Left ventricle myocardium inferior (tissue), 1 donor: ENCODE measurements at regions not wholly inside any gene's neighbourhood (a gene's known extent, or its start where the extent isn't known, plus 50 kb on each side); places are given as distances from the start of the nearest gene placed in this dataset.

Experiments used
- DNase-seq: peaks from one replicate; pipeline ENCODE4 v3.0.0-alpha.2; 2020
- H3K27ac ChIP-seq: fragments of 200-600 bp; replicated peaks from 2 replicates; pipeline ENCODE4 v1.8.0; 2021
- H3K27me3 ChIP-seq: fragments of 200-600 bp; 2 replicates; pipeline ENCODE4 v1.8.0; 2021; ENCODE audit warnings: low read depth
- H3K36me3 ChIP-seq: fragments of 200-600 bp; 2 replicates; pipeline ENCODE4 v1.8.0; 2021
- H3K4me1 ChIP-seq: fragments of 200-600 bp; 2 replicates; pipeline ENCODE4 v1.8.0; 2021
- H3K4me3 ChIP-seq: fragments of 200-600 bp; 2 replicates; pipeline ENCODE4 v1.8.0; 2021; ENCODE audit warnings: mild to moderate bottlenecking, moderate library complexity
- H3K9me3 ChIP-seq: fragments of 200-600 bp; replicated peaks from 2 replicates; pipeline ENCODE4 v1.8.0; 2021
- intact Hi-C: fragments of 100-400 bp; cut with micrococcal nuclease; formaldehyde crosslinking; loops from one replicate; pipeline ENCODE4 v1.11.0; 2022
- TF ChIP-seq, protein P1 (sequence below): fragments of 200-600 bp; IDR thresholded peaks from 2 replicates; pipeline ENCODE4 v1.8.0; 2021; ENCODE audit warnings: antibody characterized with exemption, mild to moderate bottlenecking, borderline replicate concordance
- donor health status: DM: no; HTN: yes; CAD: no; lungs with severe emphysema.

DNA sequence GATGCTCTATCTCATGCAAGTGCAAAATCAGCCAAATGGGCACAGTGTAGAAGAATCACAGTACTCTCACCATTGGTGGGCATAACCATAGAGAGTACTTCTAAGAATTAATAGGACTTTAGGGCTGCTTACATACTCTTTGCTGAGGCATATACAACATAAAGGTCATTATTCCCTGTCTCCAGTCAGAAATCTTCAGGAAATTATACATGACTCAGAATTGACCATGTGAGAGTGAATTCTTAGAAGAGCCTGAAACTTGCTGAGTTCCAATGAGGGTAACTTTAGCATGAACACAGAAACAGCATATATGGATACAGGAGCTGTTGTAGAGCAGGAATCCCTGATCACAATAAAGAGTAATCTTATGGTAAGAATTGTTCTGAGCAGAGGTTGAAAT, 498.7 kb downstream of the TENT5A start:
- intact Hi-C loops = no loop called here

DNA sequence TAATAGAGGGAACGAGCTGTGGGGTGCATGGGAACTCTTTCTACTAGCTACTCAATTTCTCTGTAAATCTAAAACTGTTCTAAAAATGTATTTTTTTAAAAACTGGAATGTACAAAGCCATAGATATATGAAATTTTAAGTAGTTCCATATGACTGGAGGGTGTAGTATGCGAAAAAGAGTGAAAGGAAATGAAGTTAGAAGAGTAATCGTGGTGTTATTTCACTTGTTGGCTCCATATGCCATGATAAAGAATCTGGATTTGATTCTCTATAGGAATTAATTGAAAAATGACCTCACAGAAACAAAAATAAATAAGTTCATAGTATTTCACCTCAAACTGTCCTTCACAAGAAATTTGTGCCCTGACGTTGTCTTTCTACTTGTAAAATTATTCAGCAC, 500.2 kb downstream of the TENT5A start:
- Histone ChIP-seq H3K9me3 (peaks cover 24% of the 10 kb centered on the region), H3K4me1 (no peaks in the 10 kb centered on the region), H3K4me3 (no peak overlapping the region), H3K36me3 (no peaks in the 10 kb centered on the region), H3K27ac (no peak overlapping the region), H3K27me3 (no peaks in the 10 kb centered on the region)
- intact Hi-C loops = no loop called here
- DNase-seq = no peak
- TF ChIP-seq, protein P1, sequence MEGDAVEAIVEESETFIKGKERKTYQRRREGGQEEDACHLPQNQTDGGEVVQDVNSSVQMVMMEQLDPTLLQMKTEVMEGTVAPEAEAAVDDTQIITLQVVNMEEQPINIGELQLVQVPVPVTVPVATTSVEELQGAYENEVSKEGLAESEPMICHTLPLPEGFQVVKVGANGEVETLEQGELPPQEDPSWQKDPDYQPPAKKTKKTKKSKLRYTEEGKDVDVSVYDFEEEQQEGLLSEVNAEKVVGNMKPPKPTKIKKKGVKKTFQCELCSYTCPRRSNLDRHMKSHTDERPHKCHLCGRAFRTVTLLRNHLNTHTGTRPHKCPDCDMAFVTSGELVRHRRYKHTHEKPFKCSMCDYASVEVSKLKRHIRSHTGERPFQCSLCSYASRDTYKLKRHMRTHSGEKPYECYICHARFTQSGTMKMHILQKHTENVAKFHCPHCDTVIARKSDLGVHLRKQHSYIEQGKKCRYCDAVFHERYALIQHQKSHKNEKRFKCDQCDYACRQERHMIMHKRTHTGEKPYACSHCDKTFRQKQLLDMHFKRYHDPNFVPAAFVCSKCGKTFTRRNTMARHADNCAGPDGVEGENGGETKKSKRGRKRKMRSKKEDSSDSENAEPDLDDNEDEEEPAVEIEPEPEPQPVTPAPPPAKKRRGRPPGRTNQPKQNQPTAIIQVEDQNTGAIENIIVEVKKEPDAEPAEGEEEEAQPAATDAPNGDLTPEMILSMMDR = no peak

More for the DNA sequence above, 498.7 kb downstream of the TENT5A start:
- DNase-seq = no peak
- peaks cover 33% of the 10 kb centered on the region for H3K9me3 ChIP-seq
- no peaks in the 10 kb centered on the region for H3K36me3 ChIP-seq
- no peaks in the 10 kb centered on the region for H3K27me3 ChIP-seq
- no peak overlapping the region for H3K27ac ChIP-seq
- TF ChIP-seq, protein P1 = no peak
- H3K4me1 ChIP-seq = no peaks in the 10 kb centered on the region
- H3K4me3 ChIP-seq = no peak overlapping the region

DNA sequence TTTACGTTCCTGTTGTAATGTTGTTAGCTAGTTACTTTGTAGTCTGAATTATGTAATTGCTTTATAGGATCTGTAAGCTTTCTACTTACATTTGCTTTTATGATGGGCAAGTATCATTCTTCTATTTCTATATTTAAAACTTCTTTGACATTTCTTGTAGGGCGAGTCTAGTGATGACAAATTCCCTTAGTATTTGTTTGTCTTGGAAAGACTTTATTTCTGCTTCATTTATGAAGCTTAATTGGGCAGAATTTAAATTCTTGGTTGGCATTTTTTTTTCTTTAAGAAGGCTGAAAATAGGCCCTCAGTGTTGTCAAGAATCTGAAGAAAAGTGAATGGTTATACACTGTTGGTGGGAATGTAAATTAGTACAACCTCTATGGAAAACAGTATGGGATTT, 506.3 kb downstream of the TENT5A start:
- Histone ChIP-seq H3K9me3 (peaks cover 17% of the 10 kb centered on the region), H3K36me3 (no peaks in the 10 kb centered on the region), H3K27me3 (no peaks in the 10 kb centered on the region), H3K4me3 (no peak overlapping the region), H3K4me1 (no peaks in the 10 kb centered on the region), H3K27ac (no peak overlapping the region)
- TF ChIP-seq, protein P1 = no peak
- DNase-seq = no peak
- intact Hi-C loops = loop anchor here (10.0 kb wide), 1 partner anchor 209 kb away; no protein-coding TSS in a partner anchor

DNA sequence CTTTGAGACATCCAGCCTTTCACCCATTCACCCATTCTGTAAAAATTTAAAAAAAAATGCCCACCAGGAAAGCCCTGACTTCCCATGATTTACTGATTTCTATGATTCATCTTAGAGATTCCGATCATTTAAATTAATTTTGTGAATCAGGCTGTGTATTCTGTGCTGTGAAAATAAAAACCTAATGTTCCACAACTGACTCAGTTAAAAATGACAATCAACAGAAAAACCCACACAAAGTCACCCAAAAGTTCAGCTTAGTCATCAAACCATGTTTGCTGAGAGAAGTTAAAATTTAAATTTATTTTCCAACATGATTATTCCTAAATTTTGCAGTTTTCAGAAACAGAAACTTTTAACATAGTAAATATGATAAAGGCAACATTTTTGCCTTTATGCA, 509.9 kb downstream of the TENT5A start:
- Histone ChIP-seq H3K27ac (no peak overlapping the region), H3K9me3 (peaks cover 17% of the 10 kb centered on the region), H3K36me3 (no peaks in the 10 kb centered on the region), H3K4me1 (no peaks in the 10 kb centered on the region), H3K27me3 (no peaks in the 10 kb centered on the region), H3K4me3 (no peak overlapping the region)
- TF ChIP-seq, protein P1 = no peak
- intact Hi-C loops = loop anchor here (10.0 kb wide), 1 partner anchor 212 kb away; no protein-coding TSS in a partner anchor
- no peak for DNase-seq

DNA sequence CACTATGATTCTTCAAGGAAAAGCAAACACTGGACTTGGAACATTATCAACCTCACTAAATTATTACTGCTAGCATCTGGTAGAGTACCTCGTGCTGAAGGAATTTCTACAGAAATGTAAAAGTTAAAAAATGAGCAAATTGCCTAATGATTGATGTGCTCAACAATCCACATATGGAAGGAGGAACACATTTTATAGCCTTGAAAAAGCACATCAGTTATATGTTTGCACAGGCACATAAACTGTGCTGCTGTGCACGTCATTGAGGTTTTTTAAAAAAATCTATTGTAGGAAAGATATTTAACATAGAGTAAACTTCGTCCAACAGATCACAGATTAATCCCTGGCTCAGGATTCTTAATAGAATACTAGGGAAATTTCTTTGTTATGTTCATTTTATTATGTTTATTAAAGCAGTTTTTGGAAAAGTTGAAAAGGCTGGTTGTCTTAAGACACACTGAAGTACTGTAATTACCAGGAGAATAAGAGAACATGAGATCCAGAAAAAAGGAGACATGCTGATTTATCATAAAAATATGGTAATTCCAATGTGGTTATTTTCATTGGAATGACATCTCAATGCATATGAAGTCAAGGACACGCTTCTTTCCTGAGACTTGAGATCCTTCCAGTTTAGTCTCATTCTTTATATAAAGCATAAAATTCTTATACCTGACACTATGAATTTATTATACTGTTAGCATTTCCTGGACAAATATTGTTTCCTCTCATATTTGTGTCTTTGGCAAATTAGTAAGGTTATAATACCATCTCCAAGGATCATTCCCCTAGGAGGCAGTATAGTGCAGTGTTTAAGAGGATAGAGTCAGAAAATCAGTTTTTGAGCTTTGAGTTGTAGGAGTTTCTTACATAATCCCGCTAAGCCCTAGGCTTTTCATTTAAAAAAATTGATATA, 511.1 kb downstream of the TENT5A start:
- H3K36me3 ChIP-seq = no peaks in the 10 kb centered on the region
- no peak for DNase-seq
- no peak overlapping the region for H3K27ac ChIP-seq
- peaks cover 12% of the 10 kb centered on the region for H3K9me3 ChIP-seq
- no peaks in the 10 kb centered on the region for H3K4me1 ChIP-seq
- H3K27me3 ChIP-seq = no peaks in the 10 kb centered on the region
- H3K4me3 ChIP-seq = no peak overlapping the region
- intact Hi-C loops = loop anchor here (10.0 kb wide), 1 partner anchor 213 kb away; no protein-coding TSS in a partner anchor
- TF ChIP-seq, protein P1 = peak; percentile 56
